Endothelial cell of umbilical vein (primary cell): ENCODE measurements at regions not wholly inside any gene's neighbourhood (a gene's known extent, or its start where the extent isn't known, plus 50 kb on each side); places are given as distances from the start of the nearest gene placed in this dataset.

ENCODE experiments used
- BruUV-seq: library from RNA; stranded (reverse); fragments of 400-500 nt; replicated peaks from 2 replicates; lab custom pipeline; 2021; lab: Mats Ljungman, UMichigan
- CTCF ChIA-PET: fragments of 300-600, 350-600 bp; sonication (Branson Sonifier 250); formaldehyde crosslinking; loops from one replicate; lab custom pipeline; 2021; ENCODE audit warnings: antibody characterized with exemption, inconsistent platforms; lab: Charles Lee
- POLR2A ChIA-PET: fragments of 300-600, 350-600 bp; sonication (Branson Sonifier 250); formaldehyde crosslinking; loops from one replicate; lab custom pipeline; 2021; ENCODE audit warnings: antibody characterized with exemption, inconsistent platforms; lab: Charles Lee
- DNase-seq: peaks from one replicate; pipeline ENCODE4 v3.0.0-alpha.2; 2011; ENCODE audit warnings: low read depth, low spot score
- FAIRE-seq: peaks from 2 replicates; lab custom pipeline; 2011; peaks lifted over from hg19 to GRCh38; lab: Jason Lieb, UNC
- H2AFZ ChIP-seq: 2 replicates; pipeline ENCODE4 v1.6.0; 2012; ENCODE audit warnings: low read depth, low read length, control low read depth, inconsistent platforms
- H3K27ac ChIP-seq: 2 replicates; pipeline ENCODE4 v1.5.1; 2011; ENCODE audit warnings: low read depth, mild to moderate bottlenecking, control low read depth, low read length, moderate library complexity; ENCODE audit not compliant: insufficient read depth
- H3K27me3 ChIP-seq, 2 experiments: 2 replicates each; pipeline versions ENCODE4 v1.6.0 to v1.6.1; 2011; ENCODE audit warnings: low read length in 2 of 2, mixed read lengths in 1 of 2; ENCODE audit not compliant: control insufficient read depth in 2 of 2, insufficient read depth in 2 of 2
- H3K36me3 ChIP-seq, 2 experiments: 2 replicates in 1 of 2; 3 replicates in 1 of 2; pipeline ENCODE4 v1.5.1; 2011; ENCODE audit warnings: low read length in 2 of 2, mild to moderate bottlenecking in 1 of 2, moderate library complexity in 1 of 2; ENCODE audit not compliant: control insufficient read depth in 2 of 2, insufficient read depth in 2 of 2; ENCODE audit errors: extremely low read depth in 1 of 2
- H3K4me1 ChIP-seq: 3 replicates; pipeline ENCODE4 v1.5.1; 2011; ENCODE audit warnings: mild to moderate bottlenecking, low read length; ENCODE audit not compliant: control insufficient read depth, insufficient read depth; ENCODE audit errors: extremely low read depth
- H3K4me2 ChIP-seq: 2 replicates; pipeline ENCODE4 v1.6.1; 2011; ENCODE audit warnings: low read length, control low read depth, mixed read lengths; ENCODE audit not compliant: insufficient read depth
- H3K4me3 ChIP-seq, 3 experiments: fragments of 200-600 bp in 1 of 3; sonication (generic), shearing (Covaris generic) in 1 of 3; replicated peaks in 1 of 3; 2 replicates each; pipeline ENCODE4 v1.5.1; 2011 to 2016; ENCODE audit warnings: control low read depth in 3 of 3, low read length in 3 of 3, mild to moderate bottlenecking in 2 of 3, inconsistent platforms in 1 of 3, low read depth in 1 of 3, moderate library complexity in 1 of 3; ENCODE audit not compliant: insufficient read depth in 1 of 3
- H3K79me2 ChIP-seq: 2 replicates; pipeline ENCODE4 v1.6.0; 2012; ENCODE audit warnings: low read length, inconsistent platforms; ENCODE audit not compliant: control insufficient read depth, insufficient read depth
- H3K9ac ChIP-seq: replicated peaks from 2 replicates; pipeline ENCODE3; 2011; ENCODE audit warnings: low read length, control low read depth; ENCODE audit not compliant: insufficient read depth; ENCODE audit errors: extremely low read depth
- H3K9me1 ChIP-seq: replicated peaks from 3 replicates; pipeline ENCODE4 v1.6.0; 2011; ENCODE audit warnings: mild to moderate bottlenecking, low read length; ENCODE audit not compliant: control insufficient read depth, insufficient read depth; ENCODE audit errors: extremely low read depth
- H3K9me3 ChIP-seq: replicated peaks from 2 replicates; pipeline ENCODE4 v1.5.1; 2012; ENCODE audit warnings: low read length, inconsistent platforms; ENCODE audit not compliant: control insufficient read depth, insufficient read depth
- H4K20me1 ChIP-seq: replicated peaks from 2 replicates; pipeline ENCODE3; 2011; ENCODE audit warnings: mild to moderate bottlenecking, low read length; ENCODE audit not compliant: control insufficient read depth, insufficient read depth; ENCODE audit errors: extremely low read depth
- CTCF ChIP-seq, 2 donors: IDR thresholded peaks; 1 replicate in 1 of 2; 2 replicates in 1 of 2; pipeline ENCODE4 v1.5.1; 2011; ENCODE audit warnings: low read length in 2 of 2, mild to moderate bottlenecking in 2 of 2, moderate library complexity in 2 of 2, control low read depth in 1 of 2, inconsistent platforms in 1 of 2, low read depth in 1 of 2; ENCODE audit not compliant: insufficient read depth in 1 of 2; ENCODE audit errors: extremely low read depth in 1 of 2
- EZH2 ChIP-seq: IDR thresholded peaks from 2 replicates; pipeline ENCODE4 v1.6.1; 2012; ENCODE audit warnings: borderline replicate concordance, low read depth, mild to moderate bottlenecking, moderate library complexity, low read length, inconsistent platforms; ENCODE audit not compliant: severe bottlenecking
- FOS ChIP-seq: IDR thresholded peaks from 2 replicates; pipeline ENCODE4 v1.6.1; 2011; ENCODE audit warnings: mild to moderate bottlenecking, low read length, moderate library complexity, borderline replicate concordance; ENCODE audit not compliant: insufficient read depth
- GATA2 ChIP-seq: IDR thresholded peaks from 2 replicates; pipeline ENCODE4 v1.7.0; 2011; ENCODE audit warnings: low read depth, mild to moderate bottlenecking, moderate library complexity, mixed read lengths, low read length; ENCODE audit not compliant: insufficient read length, insufficient read depth
- JUN ChIP-seq: IDR thresholded peaks from 2 replicates; pipeline ENCODE4 v1.6.1; 2011; ENCODE audit warnings: borderline replicate concordance, low read depth; ENCODE audit not compliant: insufficient read length, insufficient read depth
- MAX ChIP-seq: IDR thresholded peaks from 2 replicates; pipeline ENCODE4 v1.6.1; 2011; ENCODE audit not compliant: insufficient read depth, insufficient read length
- MYC ChIP-seq: IDR thresholded peaks from one replicate; pipeline ENCODE4 v1.6.1; 2011; ENCODE audit warnings: mild to moderate bottlenecking, low read depth, low read length
- POLR2A ChIP-seq: IDR thresholded peaks from 2 replicates; pipeline ENCODE4 v1.6.1; 2012; ENCODE audit warnings: low read depth, mild to moderate bottlenecking, control low read depth, low read length
- POLR2AphosphoS5 ChIP-seq: IDR thresholded peaks from 2 replicates; pipeline ENCODE4 v1.6.1; 2012; ENCODE audit warnings: low read depth, mild to moderate bottlenecking, control low read depth, low read length, moderate library complexity; ENCODE audit not compliant: insufficient read depth
- dilution Hi-C: fragments of 300-500 bp; cut with MboI; formaldehyde crosslinking; loops from one replicate; pipeline ENCODE4 v1.15.0; 2019; ENCODE audit warnings: low sequenced_read_pairs; ENCODE audit not compliant: extremely low pct_ligation_motif_present
- intact Hi-C: fragments of 100-400 bp; cut with micrococcal nuclease; formaldehyde crosslinking; loops from one replicate; pipeline ENCODE4 v1.10.0; 2022

GRCh38 chr2:144125751-144126150, 394.2 kb downstream of the ZEB2 start:
- BruUV-seq, result no TSS peak
- H4K20me1 ChIP-seq, result no peaks in the 10 kb centered on the region
- no peak overlapping the region for H3K9ac ChIP-seq
- H3K9me1 ChIP-seq, result no peaks in the 10 kb centered on the region
- no peaks in the 10 kb centered on the region for H3K36me3 ChIP-seq
- no peak overlapping the region for H3K4me2 ChIP-seq
- no peaks in the 10 kb centered on the region for H3K9me3 ChIP-seq
- no peak overlapping the region for H2AFZ ChIP-seq
- TF ChIP-seq MAX, result no peak
- no peak for TF ChIP-seq GATA2
- TF ChIP-seq POLR2A, result no peak
- TF ChIP-seq FOS, result no peak
- TF ChIP-seq MYC, result no peak
- no peak for TF ChIP-seq POLR2AphosphoS5
- no peak for TF ChIP-seq EZH2
- no peak for TF ChIP-seq CTCF (IDR thresholded peaks at IDR 0.05; ENCODE audit: extremely low read depth in 1 of 2, insufficient read depth in 1 of 2, low read depth in 1 of 2, low read length in 2 of 2)
- no peak for TF ChIP-seq JUN
- ChIA-PET CTCF (no interaction called here), POLR2A (no interaction called here)
- no peak overlapping the region for H3K4me3 ChIP-seq
- no peak overlapping the region for H3K27ac ChIP-seq
- no peaks in the 10 kb centered on the region for H3K79me2 ChIP-seq
- peaks cover 2% of the 10 kb centered on the region for H3K4me1 ChIP-seq
- intact Hi-C loops (no loop called here), dilution Hi-C loops (no loop called here)
- DNase-seq (no peak), FAIRE-seq (no peak)
- H3K27me3 ChIP-seq, result no peaks in the 10 kb centered on the region
